ENCODE measurements at regions not wholly inside any gene's neighbourhood (a gene's known extent, or its start where the extent isn't known, plus 50 kb on each side); places are given as distances from the start of the nearest gene placed in this dataset.
"Not testable (repeated sequence)": the region's sequence is repeated elsewhere in the genome, so short reads cannot be mapped to it uniquely, and the experiment has no call there.

- Histone ChIP-seq H3K9me2 (ENCODE audit: insufficient read depth, low read length) (no peaks in the 10 kb centered on the region), H3K4me3 (ENCODE audit: low read length) (no peak overlapping the region), H3K36me3 (ENCODE audit: insufficient read depth, low read length) (no peaks in the 10 kb centered on the region), H3K9me3 (ENCODE audit: low read length) (peaks cover 3% of the 10 kb centered on the region), H3K27me3 (ENCODE audit: insufficient read depth, low read depth, low read length) (no peaks in the 10 kb centered on the region), H2AFZ (ENCODE audit: low read depth, low read length) (no peak overlapping the region), H4K20me1 (ENCODE audit: insufficient read depth) (no peaks in the 10 kb centered on the region), H3K9ac (ENCODE audit: low read length) (no peak overlapping the region), H3K79me2 (replicated peaks; ENCODE audit: insufficient read depth, low read length) (no peaks in the 10 kb centered on the region), H3K27ac (ENCODE audit: low read length) (no peak overlapping the region), H3K4me2 (ENCODE audit: low read length) (no peak overlapping the region), H3F3A (ENCODE audit: insufficient read depth, low read length, poor library complexity, severe bottlenecking) (no peaks in the 10 kb centered on the region)
- TF ChIP-seq POLR2AphosphoS5 (IDR thresholded peaks at IDR 0.05) (no peak), MXI1 (conservative IDR thresholded peaks at IDR 0.05; ENCODE audit: poor library complexity, severe bottlenecking) (no peak), EP300 (conservative IDR thresholded peaks at IDR 0.05; ENCODE audit: poor library complexity, severe bottlenecking) (no peak), EZH2 (IDR thresholded peaks at IDR 0.05; ENCODE audit: borderline replicate concordance, insufficient read depth, low read length, poor library complexity, severe bottlenecking) (no peak), TAF1 (IDR thresholded peaks at IDR 0.05; ENCODE audit: low read depth) (no peak), RAD21 (conservative IDR thresholded peaks at IDR 0.05) (no peak), CTCF (IDR thresholded peaks at IDR 0.05; ENCODE audit: poor library complexity, severe bottlenecking) (no peak), SMC3 (conservative IDR thresholded peaks at IDR 0.05; ENCODE audit: poor library complexity) (no peak)
- TF ChIP-seq, protein P1, sequence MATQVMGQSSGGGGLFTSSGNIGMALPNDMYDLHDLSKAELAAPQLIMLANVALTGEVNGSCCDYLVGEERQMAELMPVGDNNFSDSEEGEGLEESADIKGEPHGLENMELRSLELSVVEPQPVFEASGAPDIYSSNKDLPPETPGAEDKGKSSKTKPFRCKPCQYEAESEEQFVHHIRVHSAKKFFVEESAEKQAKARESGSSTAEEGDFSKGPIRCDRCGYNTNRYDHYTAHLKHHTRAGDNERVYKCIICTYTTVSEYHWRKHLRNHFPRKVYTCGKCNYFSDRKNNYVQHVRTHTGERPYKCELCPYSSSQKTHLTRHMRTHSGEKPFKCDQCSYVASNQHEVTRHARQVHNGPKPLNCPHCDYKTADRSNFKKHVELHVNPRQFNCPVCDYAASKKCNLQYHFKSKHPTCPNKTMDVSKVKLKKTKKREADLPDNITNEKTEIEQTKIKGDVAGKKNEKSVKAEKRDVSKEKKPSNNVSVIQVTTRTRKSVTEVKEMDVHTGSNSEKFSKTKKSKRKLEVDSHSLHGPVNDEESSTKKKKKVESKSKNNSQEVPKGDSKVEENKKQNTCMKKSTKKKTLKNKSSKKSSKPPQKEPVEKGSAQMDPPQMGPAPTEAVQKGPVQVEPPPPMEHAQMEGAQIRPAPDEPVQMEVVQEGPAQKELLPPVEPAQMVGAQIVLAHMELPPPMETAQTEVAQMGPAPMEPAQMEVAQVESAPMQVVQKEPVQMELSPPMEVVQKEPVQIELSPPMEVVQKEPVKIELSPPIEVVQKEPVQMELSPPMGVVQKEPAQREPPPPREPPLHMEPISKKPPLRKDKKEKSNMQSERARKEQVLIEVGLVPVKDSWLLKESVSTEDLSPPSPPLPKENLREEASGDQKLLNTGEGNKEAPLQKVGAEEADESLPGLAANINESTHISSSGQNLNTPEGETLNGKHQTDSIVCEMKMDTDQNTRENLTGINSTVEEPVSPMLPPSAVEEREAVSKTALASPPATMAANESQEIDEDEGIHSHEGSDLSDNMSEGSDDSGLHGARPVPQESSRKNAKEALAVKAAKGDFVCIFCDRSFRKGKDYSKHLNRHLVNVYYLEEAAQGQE (IDR thresholded peaks at IDR 0.05; ENCODE audit: borderline replicate concordance) = no peak
Observed at GRCh38 chr1:5610432-5610831, 381.8 kb downstream of the NPHP4 start.

- TF ChIP-seq RAD21 (conservative IDR thresholded peaks at IDR 0.05) = no peak
- no peak for TF ChIP-seq EZH2 (IDR thresholded peaks at IDR 0.05; ENCODE audit: borderline replicate concordance, insufficient read depth, low read length, poor library complexity, severe bottlenecking)
- TF ChIP-seq EP300 (conservative IDR thresholded peaks at IDR 0.05; ENCODE audit: poor library complexity, severe bottlenecking) = no peak
- TF ChIP-seq CTCF (IDR thresholded peaks at IDR 0.05; ENCODE audit: poor library complexity, severe bottlenecking) = no peak
- no peak for TF ChIP-seq TAF1 (IDR thresholded peaks at IDR 0.05; ENCODE audit: low read depth)
- no peak for TF ChIP-seq SMC3 (conservative IDR thresholded peaks at IDR 0.05; ENCODE audit: poor library complexity)
- TF ChIP-seq, protein P1 (IDR thresholded peaks at IDR 0.05; ENCODE audit: borderline replicate concordance) = no peak
- TF ChIP-seq MXI1 (conservative IDR thresholded peaks at IDR 0.05; ENCODE audit: poor library complexity, severe bottlenecking) = no peak
- no peak for TF ChIP-seq POLR2AphosphoS5 (IDR thresholded peaks at IDR 0.05)
- H4K20me1 ChIP-seq (ENCODE audit: insufficient read depth) = no peaks in the 10 kb centered on the region
- no peak overlapping the region for H3K4me2 ChIP-seq (ENCODE audit: low read length)
- no peaks in the 10 kb centered on the region for H3K79me2 ChIP-seq (replicated peaks; ENCODE audit: insufficient read depth, low read length)
- no peak overlapping the region for H3K4me3 ChIP-seq (ENCODE audit: low read length)
- H3K27me3 ChIP-seq (ENCODE audit: insufficient read depth, low read depth, low read length) = no peaks in the 10 kb centered on the region
- no peak overlapping the region for H2AFZ ChIP-seq (ENCODE audit: low read depth, low read length)
- H3K9ac ChIP-seq (ENCODE audit: low read length) = no peak overlapping the region
- H3F3A ChIP-seq (ENCODE audit: insufficient read depth, low read length, poor library complexity, severe bottlenecking) = no peaks in the 10 kb centered on the region
- no peaks in the 10 kb centered on the region for H3K9me2 ChIP-seq (ENCODE audit: insufficient read depth, low read length)
- no peaks in the 10 kb centered on the region for H3K36me3 ChIP-seq (ENCODE audit: insufficient read depth, low read length)
- H3K27ac ChIP-seq (ENCODE audit: low read length) = no peak overlapping the region
- no peaks in the 10 kb centered on the region for H3K9me3 ChIP-seq (ENCODE audit: low read length)
Observed at GRCh38 chr1:5603353-5604104, 388.7 kb downstream of the NPHP4 start.

- not testable (repeated sequence) for H3K27me3 ChIP-seq (ENCODE audit: insufficient read depth, low read depth, low read length); H3K4me3 ChIP-seq (ENCODE audit: low read length); H4K20me1 ChIP-seq (ENCODE audit: insufficient read depth); H3K79me2 ChIP-seq (replicated peaks; ENCODE audit: insufficient read depth, low read length); H3K36me3 ChIP-seq (ENCODE audit: insufficient read depth, low read length); H3K9ac ChIP-seq (ENCODE audit: low read length); H3K9me2 ChIP-seq (ENCODE audit: insufficient read depth, low read length); H3K4me2 ChIP-seq (ENCODE audit: low read length); H3K9me3 ChIP-seq (ENCODE audit: low read length); H3F3A ChIP-seq (ENCODE audit: insufficient read depth, low read length, poor library complexity, severe bottlenecking); H3K27ac ChIP-seq (ENCODE audit: low read length); H2AFZ ChIP-seq (ENCODE audit: low read depth, low read length)
Observed at GRCh38 chr1:5602718-5603117, 389.5 kb downstream of the NPHP4 start.
